GM06990 (cell line): ENCODE measurements at regions not wholly inside any gene's neighbourhood (a gene's known extent, or its start where the extent isn't known, plus 50 kb on each side); places are given as distances from the start of the nearest gene placed in this dataset.

Source experiments
- DNase-seq: peaks from one replicate; pipeline ENCODE4 v3.0.0-alpha.2; 2011; ENCODE audit not compliant: insufficient read length; ENCODE audit errors: extremely low read depth
- H3K27me3 ChIP-seq: replicated peaks from 2 replicates; pipeline ENCODE4 v1.6.0; 2011; ENCODE audit warnings: low read length; ENCODE audit not compliant: control insufficient read depth, insufficient read depth
- H3K36me3 ChIP-seq: 2 replicates; pipeline ENCODE4 v1.5.1; 2011; ENCODE audit warnings: low read length; ENCODE audit not compliant: control insufficient read depth, insufficient read depth
- H3K4me3 ChIP-seq: replicated peaks from 2 replicates; pipeline ENCODE4 v1.5.1; 2011; ENCODE audit warnings: low read depth, mild to moderate bottlenecking, control low read depth, low read length
- CTCF ChIP-seq: IDR thresholded peaks from 2 replicates; pipeline ENCODE4 v1.5.1; 2011; ENCODE audit warnings: low read length, control low read depth, mild to moderate bottlenecking, inconsistent platforms; ENCODE audit not compliant: insufficient read depth, poor library complexity, severe bottlenecking

- no peak for DNase-seq
- Histone ChIP-seq H3K27me3 (no peaks in the 10 kb centered on the region), H3K36me3 (no peaks in the 10 kb centered on the region), H3K4me3 (no peak overlapping the region)
- TF ChIP-seq CTCF: no peak
These were observed 476.5 kb downstream of the GPAM start for GRCh38 chr10:111707076-111707475.

- no peak for DNase-seq
- no peaks in the 10 kb centered on the region for H3K36me3 ChIP-seq
These were observed 474.0 kb downstream of the GPAM start for GRCh38 chr10:111709603-111710002.

GRCh38 chr10:111716032-111716431, 467.5 kb downstream of the GPAM start:
- DNase-seq: no peak
- TF ChIP-seq CTCF: no peak
- Histone ChIP-seq H3K4me3 (no peak overlapping the region), H3K27me3 (no peaks in the 10 kb centered on the region), H3K36me3 (no peaks in the 10 kb centered on the region)

More at GRCh38 chr10:111709603-111710002, 474.0 kb downstream of the GPAM start:
- Histone ChIP-seq H3K27me3 (no peaks in the 10 kb centered on the region), H3K4me3 (no peak overlapping the region)
- no peak for TF ChIP-seq CTCF

GRCh38 chr10:111724121-111724520, 459.4 kb downstream of the GPAM start:
- no peak for TF ChIP-seq CTCF

GRCh38 chr10:111725050-111725449, 458.5 kb downstream of the GPAM start:
- Histone ChIP-seq H3K27me3 (no peaks in the 10 kb centered on the region; the same call in 1 of the 2 replicates), H3K4me3 (no peak overlapping the region), H3K36me3 (no peaks in the 10 kb centered on the region)
- no peak for TF ChIP-seq CTCF
- DNase-seq: no peak

More at GRCh38 chr10:111724121-111724520, 459.4 kb downstream of the GPAM start:
- Histone ChIP-seq H3K4me3 (no peak overlapping the region), H3K27me3 (no peaks in the 10 kb centered on the region; the same call in 1 of the 2 replicates), H3K36me3 (no peaks in the 10 kb centered on the region)
- DNase-seq: no peak
